IPS-NIHi11 (cell line): ENCODE measurements at regions not wholly inside any gene's neighbourhood (a gene's known extent, or its start where the extent isn't known, plus 50 kb on each side); places are given as distances from the start of the nearest gene placed in this dataset.
"Not testable (repeated sequence)": the region's sequence is repeated elsewhere in the genome, so short reads cannot be mapped to it uniquely, and the experiment has no call there.

ENCODE experiments used
- DNase-seq: peaks from one replicate; pipeline ENCODE4 v3.0.0; 2012; ENCODE audit warnings: mixed read lengths, low spot score

DNA sequence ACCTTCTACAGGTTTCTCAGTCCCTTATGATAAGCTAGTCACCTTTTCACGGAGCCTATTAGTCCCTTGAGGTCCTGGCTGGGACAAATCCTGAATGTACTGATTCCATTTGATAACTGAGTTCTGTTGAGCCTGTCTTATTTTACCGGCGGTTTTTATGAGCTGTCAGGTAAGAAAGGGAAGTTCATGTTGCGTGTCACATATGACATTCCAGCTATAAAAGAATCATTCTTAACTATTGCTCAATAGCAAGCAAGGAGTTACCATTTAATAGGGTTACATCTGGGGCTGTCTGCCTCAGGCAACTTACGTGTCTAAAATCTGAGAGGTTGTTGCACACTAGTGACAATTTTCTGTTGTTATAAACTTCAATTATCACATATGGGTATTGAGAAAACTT lies 394.6 kb downstream of the TECRL start:
- DNase-seq = no peak

DNA sequence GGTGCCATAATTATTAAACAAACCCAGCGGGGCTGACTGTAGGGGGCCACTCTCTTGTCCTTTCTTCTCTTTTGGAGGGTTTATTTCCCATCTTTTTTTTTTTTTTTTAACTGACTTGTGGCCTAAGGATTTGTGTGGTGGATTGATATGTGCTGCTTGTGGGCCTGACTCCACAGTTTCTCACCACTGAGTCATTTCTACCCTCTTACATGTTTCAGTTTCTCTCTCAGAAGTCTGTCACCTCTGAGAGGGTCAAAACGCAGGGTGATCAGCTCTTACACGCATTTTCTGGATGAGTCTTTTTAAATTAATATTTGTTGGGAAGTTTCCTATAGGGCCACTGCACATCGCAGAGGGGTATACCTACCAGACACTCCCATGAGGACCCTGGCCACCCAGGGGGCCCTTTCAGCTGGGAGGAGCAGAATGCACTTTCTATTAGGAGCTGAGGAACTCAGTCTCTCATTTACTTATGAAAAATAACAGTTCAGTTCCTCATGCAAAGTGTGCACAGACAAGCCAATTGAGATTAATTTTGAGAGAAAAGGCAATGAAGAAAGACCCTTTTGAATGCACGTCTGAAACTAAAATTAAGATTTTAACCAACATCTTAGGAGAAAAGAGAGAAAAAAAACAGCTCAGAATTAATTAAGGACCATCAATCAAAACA lies 407.9 kb downstream of the TECRL start:
- DNase-seq = no peak

DNA sequence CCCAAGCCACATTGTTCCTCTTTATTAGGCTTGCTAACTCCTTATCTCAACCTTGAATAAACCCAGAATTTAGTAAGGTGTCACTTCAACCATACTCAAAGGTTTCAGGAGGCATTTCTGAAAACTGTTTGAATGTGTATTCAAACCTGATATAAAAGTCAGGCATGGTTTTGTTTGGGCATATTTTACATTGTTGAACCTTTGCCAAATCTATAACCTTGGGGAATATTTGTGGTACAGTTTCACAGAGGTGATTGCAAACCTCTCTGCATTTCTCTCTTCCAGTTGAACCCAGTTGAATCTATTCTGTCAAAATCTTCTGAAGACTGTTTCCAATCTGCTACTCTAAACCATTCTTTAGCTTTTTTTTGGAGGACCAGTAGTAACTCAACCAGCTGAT lies 409.0 kb downstream of the TECRL start:
- no peak for DNase-seq

DNA sequence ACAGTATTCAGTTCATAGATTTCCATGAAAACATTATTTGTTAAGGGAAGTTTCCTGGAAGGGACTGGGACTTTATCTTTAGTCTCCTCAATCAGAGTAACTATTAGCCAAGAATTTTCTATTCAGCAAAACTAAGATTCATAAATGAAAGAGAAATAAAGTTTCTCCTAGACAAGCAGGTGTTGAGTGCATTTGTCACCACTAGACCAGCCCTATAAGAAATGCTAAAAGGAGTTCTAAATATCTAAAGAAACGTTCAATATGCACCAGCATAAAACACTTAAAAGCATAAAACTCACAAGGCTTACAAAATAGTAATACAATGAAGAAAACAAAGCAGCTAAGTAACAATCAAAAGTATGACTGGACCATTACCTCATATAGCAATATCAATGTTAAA lies 423.0 kb downstream of the TECRL start:
- no peak for DNase-seq

DNA sequence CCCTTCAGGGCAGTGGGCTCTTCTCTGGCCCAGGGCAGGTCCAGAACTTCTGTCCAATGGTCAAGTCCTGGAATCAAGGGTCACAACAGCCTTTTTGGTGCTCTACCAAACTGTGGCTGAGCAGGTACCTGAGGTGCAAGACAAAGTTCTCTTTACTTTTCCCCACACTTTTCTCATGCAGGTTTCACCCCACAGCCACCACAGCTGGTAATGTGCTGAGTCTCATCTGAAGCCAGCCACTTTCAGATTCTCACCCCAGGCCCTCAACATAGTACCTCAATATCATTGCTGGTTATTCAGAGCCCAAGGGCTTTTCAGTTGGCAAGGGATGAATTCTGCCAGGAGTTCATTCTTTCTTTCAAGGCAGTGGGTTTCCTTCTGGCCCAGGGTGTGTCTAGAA lies 426.0 kb downstream of the TECRL start:
- DNase-seq = no peak

DNA sequence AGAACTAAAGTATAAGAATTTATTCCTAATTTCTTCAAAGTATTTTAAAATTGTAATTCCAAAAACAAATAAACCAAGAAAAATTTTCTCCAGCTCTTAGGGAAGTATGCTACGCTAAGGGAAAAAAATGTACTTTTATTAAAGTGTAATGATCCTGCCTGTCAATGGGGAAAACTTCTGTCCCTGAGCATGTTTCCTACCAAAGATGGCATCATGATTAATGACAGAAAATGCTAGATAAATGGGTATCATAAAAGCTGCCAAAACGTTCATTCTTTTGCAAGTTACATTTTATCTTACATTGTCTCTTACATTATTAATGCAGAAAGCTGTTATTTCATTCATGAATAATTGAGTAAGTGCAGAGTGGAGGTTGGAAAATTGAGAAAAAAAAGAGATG lies 443.4 kb downstream of the TECRL start:
- DNase-seq = no peak

DNA sequence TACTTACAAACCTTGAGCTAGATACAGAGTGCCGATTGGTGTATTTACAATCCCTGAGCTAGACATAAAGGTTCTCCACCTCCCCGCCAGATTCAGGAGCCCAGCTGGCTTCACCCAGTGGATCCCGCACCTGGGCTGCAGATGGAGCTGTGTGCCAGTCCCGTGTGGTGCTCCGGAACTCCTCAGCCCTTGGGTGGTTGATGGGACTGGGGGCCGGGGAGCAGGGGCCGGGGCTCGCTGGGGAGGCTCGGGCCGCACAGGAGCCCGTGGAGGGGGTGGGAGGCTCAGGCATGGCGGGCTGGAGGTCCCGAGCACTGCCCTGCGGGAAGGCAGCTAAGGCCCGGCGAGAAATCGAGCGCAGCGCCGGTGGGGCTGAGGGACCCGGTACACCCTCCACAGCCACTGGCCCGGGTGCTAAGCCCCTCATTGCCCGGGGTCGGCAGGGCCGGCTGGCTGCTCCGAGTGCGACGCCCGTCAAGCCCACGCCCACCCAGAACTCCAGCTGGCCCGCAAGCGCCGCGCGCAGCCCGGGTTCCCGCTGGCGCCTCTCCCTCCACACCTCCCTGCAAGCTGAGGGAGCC lies 466.5 kb downstream of the TECRL start:
- DNase-seq = not testable (repeated sequence)

DNA sequence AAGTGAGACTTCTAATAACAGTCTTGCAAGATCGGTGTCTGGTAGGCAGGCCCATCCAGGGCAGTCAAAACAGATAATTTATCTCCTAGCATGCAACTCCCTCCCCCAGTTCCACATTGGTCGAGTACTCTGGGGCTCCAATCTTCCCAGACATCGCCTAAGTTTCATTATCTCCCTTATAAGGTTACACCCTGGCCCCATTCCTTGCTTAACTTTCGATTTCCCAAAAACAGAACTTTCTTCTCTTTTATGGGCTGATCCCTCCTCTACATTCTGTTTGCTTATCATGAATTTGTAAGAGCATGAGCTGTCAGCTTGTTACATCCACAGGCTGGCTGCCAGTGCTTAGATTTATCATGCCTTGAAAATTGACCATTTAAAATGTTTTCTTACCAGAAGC lies 471.3 kb downstream of the TECRL start:
- no peak for DNase-seq

DNA sequence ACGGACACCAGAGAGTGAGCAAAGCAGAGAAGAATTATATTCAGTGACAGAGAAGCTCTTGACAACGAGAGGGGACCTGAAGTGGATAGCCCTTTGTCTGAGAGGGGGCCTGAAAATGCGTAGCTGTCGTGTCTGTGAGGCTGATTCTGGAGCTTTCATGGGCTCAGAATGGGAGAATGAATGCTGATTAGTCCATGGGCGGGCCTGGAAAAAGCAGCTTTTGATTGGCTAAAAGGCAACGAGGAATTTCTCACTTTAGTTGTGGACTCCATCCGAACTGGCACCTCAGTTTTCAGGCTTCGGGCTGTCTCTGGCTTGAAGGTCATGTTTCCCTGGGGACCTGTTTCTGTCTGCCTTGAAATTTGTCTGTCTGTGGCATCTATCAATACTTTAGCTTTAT lies 487.1 kb downstream of the TECRL start:
- DNase-seq = no peak

DNA sequence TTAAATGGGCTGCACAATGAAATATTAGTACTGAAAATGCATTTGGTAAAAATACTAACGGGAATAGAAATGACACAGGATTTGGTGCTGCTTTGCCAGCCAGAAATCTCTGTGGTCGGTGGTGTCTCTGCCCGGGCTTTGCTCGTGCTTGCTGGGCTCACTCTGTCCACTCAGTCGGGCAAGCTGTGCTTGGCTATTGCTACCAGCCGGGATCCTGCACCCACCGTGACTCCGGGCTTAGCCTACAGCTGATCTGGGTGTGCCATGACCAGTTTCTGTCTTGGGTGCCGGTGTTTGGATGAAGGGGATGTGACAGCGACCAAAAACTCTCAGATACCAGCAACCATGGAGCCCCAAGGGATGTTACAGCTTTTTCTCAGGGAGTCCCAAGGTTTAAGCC lies 487.7 kb downstream of the TECRL start:
- no peak for DNase-seq

DNA sequence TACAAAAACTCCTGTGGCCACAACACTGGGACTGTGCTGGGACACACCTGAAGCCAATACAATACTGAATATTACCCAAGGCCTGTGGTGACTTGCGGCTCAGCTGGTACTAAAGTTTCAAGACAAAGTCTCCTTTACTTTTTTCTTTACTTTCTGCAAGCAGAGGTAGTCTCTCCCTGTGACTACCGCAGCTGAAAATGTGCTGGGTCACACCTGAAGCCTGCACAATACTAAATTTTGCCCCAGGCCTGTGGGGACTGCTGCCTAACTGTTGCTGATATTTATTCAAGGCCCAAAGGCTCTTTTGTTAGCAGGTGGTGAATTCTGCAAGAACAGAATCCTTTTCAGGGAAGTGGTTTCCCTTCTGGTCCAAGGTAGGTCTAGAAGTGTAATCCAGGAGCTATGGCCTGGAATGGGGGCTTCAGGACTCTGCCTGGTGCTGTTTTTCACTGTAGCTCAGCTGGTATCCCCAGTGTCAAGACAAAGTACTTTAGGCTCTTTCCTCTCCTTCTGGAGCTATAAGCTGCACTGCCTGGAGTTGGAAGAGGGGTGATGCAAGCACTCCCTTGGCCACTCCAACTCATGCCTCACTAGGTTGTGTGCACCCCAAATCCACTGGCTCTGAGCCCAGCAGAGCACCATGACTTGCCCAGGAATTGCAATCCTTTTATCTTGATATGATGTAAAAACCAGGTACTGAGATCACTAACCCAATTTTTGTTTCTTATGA lies 489.4 kb downstream of the TECRL start:
- no peak for DNase-seq

DNA sequence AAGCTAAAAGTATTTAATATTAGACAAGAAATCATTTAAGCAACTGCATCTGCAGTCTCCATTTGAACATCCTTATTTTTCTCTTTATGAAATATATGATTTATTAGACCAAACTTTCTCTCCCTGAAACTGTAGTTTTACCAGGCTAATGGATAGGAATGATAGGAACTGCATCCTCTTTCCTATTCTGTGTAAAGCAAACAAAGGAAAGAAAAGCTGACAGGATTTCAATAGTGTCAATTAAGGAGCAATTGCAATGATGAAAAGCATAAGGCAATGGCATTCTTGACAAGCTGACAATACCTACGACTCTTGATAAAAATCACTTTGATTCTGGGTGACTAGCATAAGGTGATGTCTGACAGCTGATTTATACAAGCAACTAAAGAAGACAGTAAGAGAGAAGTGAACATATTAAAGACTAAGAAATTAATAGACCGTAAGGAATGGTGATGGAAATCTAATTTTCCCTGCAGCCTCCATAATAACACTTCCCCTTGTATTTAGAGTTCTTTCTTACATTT lies 502.5 kb downstream of the TECRL start:
- no peak for DNase-seq

DNA sequence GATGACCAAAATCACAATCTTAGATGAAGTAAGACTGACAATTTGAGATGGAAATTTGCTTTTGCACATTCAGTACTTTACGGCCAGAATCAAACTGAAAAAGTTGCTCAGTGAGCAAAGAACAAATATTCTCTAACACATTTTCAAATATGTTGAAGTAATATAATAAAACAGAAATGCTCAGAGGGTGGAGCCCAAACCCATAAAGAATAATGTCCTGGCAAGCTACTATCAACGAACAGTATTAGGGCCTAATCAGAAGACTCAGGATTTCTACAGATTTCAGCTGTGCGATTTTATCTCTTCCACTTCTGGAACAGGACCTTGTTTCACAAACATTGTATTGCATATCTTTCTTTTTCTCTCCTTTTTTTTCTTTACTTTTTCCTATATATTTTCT lies 505.0 kb downstream of the TECRL start:
- no peak for DNase-seq

DNA sequence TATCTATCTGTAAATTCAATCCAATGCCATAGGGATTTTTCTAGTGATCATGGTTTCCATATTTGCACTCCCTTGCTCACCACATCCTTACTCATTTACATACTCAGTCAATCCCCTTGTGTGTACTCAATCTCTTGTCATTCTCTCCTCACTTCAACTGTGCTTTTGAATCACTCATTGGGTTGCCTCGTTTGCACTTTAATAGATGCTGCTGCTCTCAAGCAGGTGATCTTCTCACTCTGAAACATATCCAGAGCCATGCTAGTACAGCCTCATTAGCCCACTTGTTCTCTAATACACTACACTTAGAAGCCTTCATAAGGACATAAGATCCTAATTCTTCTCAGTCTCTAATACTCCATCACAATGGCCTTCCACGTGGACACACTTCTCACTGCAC lies 507.9 kb downstream of the TECRL start:
- DNase-seq = peak; percentile 62

DNA sequence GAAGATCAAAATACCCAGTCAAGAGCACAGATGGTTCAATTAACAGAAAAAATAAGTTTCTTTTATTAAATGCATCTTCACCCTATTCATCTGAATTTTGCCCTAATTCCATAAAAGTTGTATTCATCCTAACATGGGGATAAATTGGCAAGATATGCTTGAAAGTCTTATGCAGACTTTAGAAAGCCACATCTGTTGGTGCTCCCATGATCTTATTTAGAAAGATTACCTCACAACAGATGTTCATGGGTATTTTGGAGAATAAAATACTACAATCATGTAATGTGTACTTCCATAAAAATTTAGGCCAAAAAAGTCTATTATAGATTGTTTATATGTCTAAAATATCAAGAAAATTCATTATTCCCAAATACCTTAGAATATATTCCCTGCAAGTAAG lies 510.3 kb downstream of the TECRL start:
- DNase-seq = no peak

DNA sequence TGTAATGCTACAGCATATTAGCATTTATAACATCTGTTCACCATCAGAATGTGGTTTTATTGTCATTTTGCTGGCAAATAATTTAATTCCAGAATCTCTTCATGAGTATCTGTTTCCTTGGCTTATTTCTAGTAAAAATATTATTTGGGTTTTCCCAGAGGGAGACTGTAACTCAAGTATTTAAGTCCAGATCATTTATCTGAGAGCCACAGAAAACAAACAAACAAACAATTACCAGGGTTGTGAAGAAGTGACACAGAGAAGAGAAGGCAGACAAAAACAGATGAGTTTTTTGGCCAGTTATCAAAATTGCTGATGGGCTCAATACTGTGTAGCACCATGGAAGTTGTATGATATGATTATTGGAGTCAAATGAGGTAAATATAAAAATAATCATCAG lies 515.1 kb downstream of the TECRL start:
- no peak for DNase-seq

DNA sequence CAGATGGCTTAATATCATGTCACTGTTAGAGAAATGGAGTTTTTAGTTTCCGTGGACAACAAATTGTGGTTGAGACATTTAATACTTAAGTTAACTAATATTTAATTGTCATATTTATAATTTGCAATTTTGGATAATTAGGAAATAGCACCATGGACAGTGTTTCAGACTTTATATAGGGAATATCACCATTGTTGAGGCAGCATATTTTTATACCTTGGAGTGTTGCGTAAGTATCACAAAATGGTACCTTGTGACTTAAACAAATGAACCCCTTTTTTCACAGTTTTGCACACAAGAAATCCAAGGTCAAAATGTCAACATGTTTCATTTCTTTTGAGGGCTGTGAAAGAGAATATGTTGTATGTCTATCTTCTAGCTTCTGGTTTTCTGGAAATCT lies 539.9 kb downstream of the TECRL start:
- DNase-seq = no peak

DNA sequence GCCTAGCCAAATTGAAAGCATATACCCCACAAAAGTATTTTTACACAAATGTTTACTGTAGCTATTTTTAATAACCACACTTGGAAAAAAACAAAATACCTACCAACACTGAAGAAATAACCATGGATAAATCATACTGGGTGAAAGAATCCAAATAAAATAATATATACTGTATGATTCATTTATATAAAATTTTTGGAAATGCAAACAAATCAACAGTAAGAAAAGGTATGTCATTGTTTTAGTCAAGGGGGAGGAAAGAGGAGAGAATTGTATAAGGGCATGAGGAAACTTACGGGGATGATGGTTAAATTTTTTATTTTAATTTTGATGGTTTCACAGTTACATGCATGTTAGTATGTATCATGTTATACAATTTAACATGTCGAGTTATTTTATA lies 557.8 kb downstream of the TECRL start:
- no peak for DNase-seq

DNA sequence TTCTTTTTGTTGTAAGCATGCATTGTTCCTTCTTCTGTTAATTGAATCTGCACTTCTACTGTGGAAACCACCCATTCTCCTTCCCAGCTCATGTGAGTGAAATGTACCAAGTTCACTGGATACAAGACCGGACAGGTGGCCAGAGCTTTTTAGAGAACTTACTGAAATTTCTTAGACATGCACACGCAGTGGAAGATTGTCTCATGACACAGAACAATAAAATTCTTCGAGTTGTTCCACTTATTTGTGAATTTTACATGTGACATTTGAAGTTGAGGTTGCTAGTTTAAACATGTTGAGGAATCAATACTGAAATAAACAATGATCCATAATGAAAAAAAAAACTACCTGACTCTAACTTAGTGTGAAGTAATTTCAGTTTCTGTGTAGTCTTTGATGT lies 568.0 kb downstream of the TECRL start:
- no peak for DNase-seq

DNA sequence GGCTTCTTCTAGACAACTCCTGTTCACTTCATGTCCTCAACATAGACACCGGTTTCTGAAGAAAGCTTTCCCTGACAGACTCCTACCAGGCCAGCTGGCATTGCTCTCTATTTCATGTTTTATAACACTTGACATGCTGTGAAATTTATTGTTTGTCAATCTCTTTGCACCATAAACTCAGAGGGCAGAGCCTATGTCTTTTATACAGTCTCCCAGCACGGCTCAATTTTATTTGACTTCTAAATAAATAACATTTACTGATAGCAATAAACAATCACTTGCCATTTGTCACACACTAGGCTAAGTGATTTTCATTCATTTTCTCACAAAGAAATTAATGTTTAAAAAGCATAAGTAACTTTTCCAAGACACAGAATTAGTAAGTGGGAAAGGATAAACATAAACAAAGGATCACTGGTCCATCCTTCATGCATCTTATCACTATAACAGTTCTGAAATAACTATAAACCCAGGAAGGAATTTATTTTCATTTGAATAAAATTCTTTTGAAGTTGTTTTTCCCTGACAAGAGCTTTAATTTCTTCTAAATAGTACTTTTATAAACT lies 577.6 kb downstream of the TECRL start:
- no peak for DNase-seq

DNA sequence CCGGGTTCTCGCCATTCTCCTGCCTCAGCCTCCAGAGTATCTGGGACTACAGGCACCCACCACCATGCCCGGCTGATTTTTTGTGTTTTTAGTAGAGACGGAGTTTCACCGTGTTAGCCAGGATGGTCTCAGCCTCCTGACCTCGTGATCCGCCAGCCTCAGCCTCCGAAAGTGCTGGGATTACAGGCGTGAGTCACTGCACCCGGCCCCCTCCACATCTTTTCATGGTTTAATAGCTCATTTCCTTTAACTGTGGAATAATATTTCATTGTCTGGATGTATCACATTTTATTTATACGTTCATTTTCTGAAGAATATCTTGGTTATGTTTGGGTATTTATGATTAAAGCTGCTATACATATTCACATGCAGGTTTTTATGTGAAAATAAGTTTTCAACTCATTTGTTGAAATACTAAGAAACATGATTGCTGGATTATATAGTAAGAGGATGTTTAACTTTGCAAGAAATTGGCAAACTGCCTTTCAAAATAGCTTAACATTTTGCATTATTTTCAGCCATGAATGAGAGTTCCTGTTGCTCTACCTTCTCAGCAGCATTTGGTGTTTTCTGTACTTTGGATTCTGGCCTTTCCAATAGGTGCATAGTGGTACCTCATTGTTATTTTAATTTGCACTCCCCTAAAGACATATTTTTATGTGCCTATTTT lies 591.9 kb downstream of the TECRL start:
- no peak for DNase-seq

DNA sequence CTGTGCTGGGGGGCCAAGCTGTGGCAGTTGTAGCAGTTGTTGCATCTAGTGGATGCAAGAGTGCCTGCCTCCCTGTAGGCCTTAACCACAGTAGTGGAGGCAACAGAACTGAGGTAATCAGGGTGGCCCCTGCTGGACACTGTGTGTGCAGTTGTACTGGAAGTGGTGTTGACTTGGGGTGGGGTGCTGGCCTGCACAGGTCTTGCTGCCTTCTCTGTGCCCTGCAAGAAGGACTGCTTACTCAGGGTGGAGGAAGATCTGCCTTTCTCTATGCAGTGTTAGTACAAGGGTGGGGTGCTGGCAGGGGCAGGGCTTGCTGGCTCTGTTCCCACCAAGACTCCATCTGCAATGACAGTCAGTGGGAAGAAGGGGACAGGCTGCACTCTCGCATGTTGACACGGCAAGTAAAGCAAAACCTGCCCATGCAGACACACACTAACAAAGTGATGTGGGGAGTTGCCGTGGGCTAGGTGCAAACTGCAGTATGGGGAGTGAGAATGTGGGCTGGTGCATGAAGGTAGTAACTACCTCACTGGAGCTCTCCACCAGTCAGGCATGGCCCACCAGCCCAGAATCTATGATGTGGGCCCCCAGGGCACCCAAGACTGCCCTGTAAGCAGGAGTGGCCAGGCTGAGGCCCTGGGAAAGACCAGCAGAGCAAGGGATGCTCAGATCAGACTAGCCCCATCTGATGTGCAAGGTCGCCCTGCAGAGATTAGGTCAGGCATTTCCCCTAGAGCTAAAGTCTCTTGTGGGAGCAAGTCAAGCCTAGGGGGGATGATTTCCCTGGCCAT lies 594.9 kb downstream of the TECRL start:
- no peak for DNase-seq
